K562 (cell line): ENCODE measurements at regions not wholly inside any gene's neighbourhood (a gene's known extent, or its start where the extent isn't known, plus 50 kb on each side); places are given as distances from the start of the nearest gene placed in this dataset.

Experiments
- ATAC-seq: fragments of 200-7000 bp; cut with Tn5 transposase; 3 replicates; pipeline ENCODE4 v1.9.1; 2020; ENCODE audit warnings: moderate library complexity
- BruUV-seq: library from RNA; stranded (reverse); fragments of 400-500 nt; replicated peaks from 2 replicates; lab custom pipeline; 2021; lab: Mats Ljungman, UMichigan
- CTCF ChIA-PET: fragments of 300-600 bp; formaldehyde crosslinking; extraction: SDS; loops from one replicate; lab custom pipeline; 2021; ENCODE audit warnings: low intra/inter-chr PET ratio; lab: Yijun Ruan, JAX
- POLR2A ChIA-PET: fragments of 300-600, 350-650 bp; sonication (Branson Sonifier 250); formaldehyde crosslinking; extraction: SDS; loops from one replicate; lab custom pipeline; 2021; ENCODE audit warnings: antibody characterized with exemption, inconsistent platforms; lab: Yijun Ruan, JAX
- DNase-seq, 4 experiments: peaks; one replicate each; pipeline versions ENCODE4 v3.0.0 to v3.0.0-alpha.2; 2011 to 2018; ENCODE audit warnings: low spot score in 3 of 4, mixed read lengths in 3 of 4; ENCODE audit errors: extremely low read depth in 1 of 4
- FAIRE-seq: peaks from 2 replicates; lab custom pipeline; 2011; peaks lifted over from hg19 to GRCh38; lab: Jason Lieb, UNC
- H2AFZ ChIP-seq: 2 replicates; pipeline ENCODE4 v1.6.0; 2011; ENCODE audit warnings: low read depth, low read length, control low read depth, inconsistent platforms
- H3K27ac ChIP-seq: fragments of 200-600 bp; 3 replicates; pipeline ENCODE4 v1.8.0; 2011; ENCODE audit warnings: low read depth, mild to moderate bottlenecking, control low read depth, inconsistent platforms, low read length, moderate library complexity, mixed read lengths; ENCODE audit errors: extremely low read depth
- H3K27me3 ChIP-seq, 2 experiments: fragments of 300-600 bp in 1 of 2; 2 replicates in 1 of 2; 3 replicates in 1 of 2; pipeline versions ENCODE4 v1.6.0 to v1.8.0; 2011; ENCODE audit warnings: inconsistent platforms in 2 of 2, low read length in 2 of 2, mild to moderate bottlenecking in 1 of 2, mixed read lengths in 1 of 2, moderate library complexity in 1 of 2; ENCODE audit not compliant: control insufficient read depth in 2 of 2, insufficient read depth in 2 of 2
- H3K36me3 ChIP-seq: fragments of 300-600 bp; 3 replicates; pipeline ENCODE4 v1.8.0; 2011; ENCODE audit warnings: mild to moderate bottlenecking, low read length, inconsistent platforms; ENCODE audit not compliant: control insufficient read depth, insufficient read depth
- H3K4me1 ChIP-seq, 2 experiments: fragments of 200-600 bp in 1 of 2; replicated peaks in 1 of 2; 2 replicates in 1 of 2; 3 replicates in 1 of 2; pipeline versions ENCODE4 v1.5.1 to v1.8.0; 2011; ENCODE audit warnings: inconsistent platforms in 2 of 2, low read length in 2 of 2, mild to moderate bottlenecking in 1 of 2, mixed read lengths in 1 of 2, moderate library complexity in 1 of 2; ENCODE audit not compliant: control insufficient read depth in 2 of 2, insufficient read depth in 2 of 2
- H3K4me2 ChIP-seq: 2 replicates; pipeline ENCODE4 v1.6.1; 2011; ENCODE audit warnings: low read length, control low read depth, inconsistent platforms, mixed read lengths; ENCODE audit not compliant: insufficient read depth
- H3K4me3 ChIP-seq: fragments of 200-600 bp; sonication (generic), shearing (Covaris generic); 2 replicates; pipeline ENCODE4 v1.5.1; 2016; ENCODE audit warnings: control low read depth, inconsistent platforms
- H3K79me2 ChIP-seq: fragments of 200-600 bp; 3 replicates; pipeline ENCODE4 v1.8.0; 2011; ENCODE audit warnings: low read length, inconsistent platforms; ENCODE audit not compliant: control insufficient read depth, insufficient read depth
- H3K9ac ChIP-seq, 2 experiments: 2 replicates each; pipeline versions ENCODE4 v1.6.0 to v1.6.1; 2011; ENCODE audit warnings: low read depth in 2 of 2, low read length in 2 of 2, control low read depth in 1 of 2, inconsistent platforms in 1 of 2, mild to moderate bottlenecking in 1 of 2, mixed read lengths in 1 of 2; ENCODE audit not compliant: insufficient read depth in 1 of 2
- H3K9me1 ChIP-seq: one replicate; pipeline ENCODE4 v1.6.0; 2011; ENCODE audit warnings: inconsistent platforms, mild to moderate bottlenecking, low read length, moderate library complexity; ENCODE audit not compliant: control insufficient read depth, insufficient read depth
- H3K9me3 ChIP-seq: replicated peaks from 2 replicates; pipeline ENCODE4 v1.5.1; 2011; ENCODE audit warnings: low read depth, low read length, inconsistent platforms; ENCODE audit not compliant: control insufficient read depth, insufficient read depth
- H4K20me1 ChIP-seq: replicated peaks from 2 replicates; pipeline ENCODE4 v1.6.1; 2011; ENCODE audit warnings: low read length, inconsistent platforms, mixed read lengths; ENCODE audit not compliant: control insufficient read depth, insufficient read depth
- ARID1B ChIP-seq: fragments of 450-650 bp; IDR thresholded peaks from 2 replicates; pipeline ENCODE4 v1.6.1; 2016; ENCODE audit warnings: antibody characterized with exemption, mild to moderate bottlenecking, inconsistent platforms
- CEBPB ChIP-seq: fragments of 450-650 bp; IDR thresholded peaks from 2 replicates; pipeline ENCODE4 v1.6.1; 2016; ENCODE audit warnings: missing genetic modification characterization, missing compliant biosample characterization
- EP300 ChIP-seq: IDR thresholded peaks from 2 replicates; pipeline ENCODE4 v1.6.1; 2012; ENCODE audit warnings: low read length, improper control_type of control experiment
- JUN ChIP-seq, 2 experiments: sonication (generic) in 1 of 2; formaldehyde crosslinking in 1 of 2; IDR thresholded peaks; 2 replicates each; pipeline versions ENCODE4 v1.6.1 to v1.8.0; 2012 to 2022; ENCODE audit warnings: borderline replicate concordance in 2 of 2, mild to moderate bottlenecking in 2 of 2, improper control_type of control experiment in 1 of 2, low read depth in 1 of 2, low read length in 1 of 2, missing genetic modification reagents in 1 of 2
- KDM4B ChIP-seq, 2 experiments: fragments of 450-650 bp in 1 of 2; sonication (generic) in 1 of 2; IDR thresholded peaks; 2 replicates each; pipeline ENCODE4 v1.6.1; 2016 to 2017; ENCODE audit warnings: borderline replicate concordance in 2 of 2, antibody characterized with exemption in 1 of 2, low read depth in 1 of 2, mild to moderate bottlenecking in 1 of 2
- KLF13 ChIP-seq: fragments of 450-650 bp; IDR thresholded peaks from 2 replicates; pipeline ENCODE4 v1.6.1; 2016; ENCODE audit warnings: missing genetic modification characterization, low read depth, mild to moderate bottlenecking, missing compliant biosample characterization, moderate library complexity, borderline replicate concordance
- MCM7 ChIP-seq, 2 experiments: fragments of 450-650 bp; IDR thresholded peaks; 2 replicates each; pipeline ENCODE4 v1.6.1; 2016 to 2018
- MYC ChIP-seq, 2 experiments: fragments of 250-450 bp in 1 of 2; sonication (Bioruptor Pico) in 1 of 2; IDR thresholded peaks; 2 replicates each; pipeline versions ENCODE4 v1.5.1 to v1.6.1; 2012 to 2021; ENCODE audit warnings: low read depth in 2 of 2, borderline replicate concordance in 1 of 2, improper control_type of control experiment in 1 of 2, low read length in 1 of 2, mild to moderate bottlenecking in 1 of 2, moderate library complexity in 1 of 2
- NR0B1 ChIP-seq: fragments of 450-650 bp; IDR thresholded peaks from one replicate; pipeline ENCODE4 v1.6.1; 2018; ENCODE audit warnings: mild to moderate bottlenecking, moderate library complexity; ENCODE audit not compliant: partially characterized antibody
- POLR2B ChIP-seq: fragments of 450-650 bp; IDR thresholded peaks from 2 replicates; pipeline ENCODE4 v1.6.1; 2018; ENCODE audit warnings: low read depth; ENCODE audit not compliant: partially characterized antibody
- SMARCE1 ChIP-seq: fragments of 450-650 bp; IDR thresholded peaks from 2 replicates; pipeline ENCODE4 v1.7.1; 2016; ENCODE audit warnings: mild to moderate bottlenecking
- TCFL5 ChIP-seq: fragments of 250-450 bp; sonication (Bioruptor Pico); conservative IDR thresholded peaks from 2 replicates; pipeline ENCODE4 v1.6.1; 2021; ENCODE audit warnings: mild to moderate bottlenecking, moderate library complexity, matching md5 sums
- VEZF1 ChIP-seq: fragments of 200-800 bp; sonication (Bioruptor generic); IDR thresholded peaks from 2 replicates; pipeline ENCODE4 v1.6.1; 2017; ENCODE audit warnings: missing genetic modification characterization, missing compliant biosample characterization
- ZBTB33 ChIP-seq: sonication (generic); formaldehyde crosslinking; IDR thresholded peaks from 2 replicates; pipeline ENCODE4 v1.8.1; 2023; ENCODE audit warnings: mild to moderate bottlenecking, missing genetic modification reagents
- ZEB2 ChIP-seq: fragments of 450-650 bp; IDR thresholded peaks from 2 replicates; pipeline ENCODE4 v1.6.1; 2016
- ZNF274 ChIP-seq: IDR thresholded peaks from 2 replicates; pipeline ENCODE4 v1.6.1; 2011; ENCODE audit warnings: low read depth, mild to moderate bottlenecking, low read length, moderate library complexity, borderline replicate concordance
- WGBS: fragments of 100-300 bp; shearing (Covaris generic); methylation state at CpG from one replicate; pipeline ENCODE4 v1.1.6; 2016; ENCODE audit warnings: low coverage, mixed read lengths; ENCODE audit not compliant: insufficient coverage; ENCODE audit errors: missing lambda C conversion rate; 5-methylcytosine and 5-hydroxymethylcytosine counted together
- in situ Hi-C: fragments of 300-500 bp; cut with MboI; formaldehyde crosslinking; loops from 4 replicates; pipeline ENCODE4 v1.15.0; 2018; ENCODE audit warnings: inconsistent platforms, mixed read lengths
- intact Hi-C: fragments of 100-400 bp; cut with micrococcal nuclease; formaldehyde crosslinking; loops from 2 replicates; pipeline ENCODE4 v1.14.2; 2022

GRCh38 chr2:12514631-12515437, 201.9 kb upstream of the TRIB2 start:
- peak in 2 of 4 experiments; percentile 62 to 63 for DNase-seq
- TF ChIP-seq JUN (IDR thresholded peaks at IDR 0.05; ENCODE audit: borderline replicate concordance, low read depth, low read length) (0 out of 2 replicates have a peak, but pooled peaks have one; percentile 15), JUN (CRISPR knock-in tag; IDR thresholded peaks at IDR 0.05; ENCODE audit: borderline replicate concordance) (no peak), ARID1B (peak; percentile 70), CEBPB (no peak), ZNF274 (no peak), EP300 (peak; percentile 74), VEZF1 (CRISPR knock-in tag) (no peak), POLR2B (no peak), KLF13 (tag) (no peak), KDM4B (IDR thresholded peaks at IDR 0.05; ENCODE audit: borderline replicate concordance in 2 of 2, low read depth in 1 of 2) (no peak), ZEB2 (no peak; the same call in 1 of the 2 replicates), MCM7 (IDR thresholded peaks at IDR 0.05) (no peak), SMARCE1 (peak; percentile 67; the same call in 1 of the 2 replicates), ZBTB33 (CRISPR knock-in tag) (no peak), TCFL5 (CRISPR knock-in tag) (no peak), MYC (IDR thresholded peaks at IDR 0.05; ENCODE audit: low read depth, low read length) (peak; percentile 47; the same call in 1 of the 2 replicates), MYC (CRISPR knock-in tag; IDR thresholded peaks at IDR 0.05; ENCODE audit: borderline replicate concordance, low read depth) (no peak), NR0B1 (no peak)

More at GRCh38 chr2:12514631-12515437, 201.9 kb upstream of the TRIB2 start:
- POLR2A ChIA-PET, result interaction anchor here (1.0 to 1.2 kb wide), 2 partner anchors 11 to 20 kb away, joined by 3 read pairs; no protein-coding TSS in a partner anchor
- H3K9ac ChIP-seq, result peak overlapping the region in 1 of 2 experiments; percentile 3; a peak in 1 of 4 replicates
- H2AFZ ChIP-seq, result peak overlapping the region; percentile 9
- H4K20me1 ChIP-seq, result no peaks in the 10 kb centered on the region
- peaks cover 0 to 15% of the 10 kb centered on the region in 2 experiments; a peak in 4 of 5 replicates for H3K4me1 ChIP-seq
- no peak overlapping the region for H3K4me3 ChIP-seq
- intact Hi-C loops (loop anchor here (2.0 kb wide), 1 partner anchor 62 kb away; no protein-coding TSS in a partner anchor), in situ Hi-C loops (no loop called here)
- CTCF ChIA-PET, result no interaction called here
- peak; percentile 89 for FAIRE-seq
- H3K9me3 ChIP-seq, result no peaks in the 10 kb centered on the region
- ATAC-seq, result peak; percentile 94
- H3K36me3 ChIP-seq, result no peaks in the 10 kb centered on the region
- no peaks in the 10 kb centered on the region for H3K27me3 ChIP-seq
- peak overlapping the region; percentile 52 for H3K4me2 ChIP-seq
- no peaks in the 10 kb centered on the region for H3K79me2 ChIP-seq
- H3K9me1 ChIP-seq, result no peaks in the 10 kb centered on the region
- H3K27ac ChIP-seq, result peak overlapping the region; percentile 4; the same call in 2 of the 3 replicates
- BruUV-seq, result no TSS peak
- WGBS, result 18% methylated on average over 9 of the region's 9 CpGs
